ENCODE measurements at regions not wholly inside any gene's neighbourhood (a gene's known extent, or its start where the extent isn't known, plus 50 kb on each side); places are given as distances from the start of the nearest gene placed in this dataset.

GRCh38 chr15:98057453-98057852, 97.0 kb downstream of the ARRDC4 start:
- H3K27ac ChIP-seq (ENCODE audit: low read length), result no peak overlapping the region
- H3K4me3 ChIP-seq (ENCODE audit: low read length), result no peak overlapping the region
- no peak for TF ChIP-seq EZH2phosphoT487 (IDR thresholded peaks at IDR 0.05; ENCODE audit: low read depth)
- TF ChIP-seq CTCF (IDR thresholded peaks at IDR 0.05; ENCODE audit: low read depth, low read length), result no peak
- H3K9ac ChIP-seq (ENCODE audit: low read length), result no peak overlapping the region
- no peaks in the 10 kb centered on the region for H3K79me2 ChIP-seq (ENCODE audit: low read length)
- H3K27me3 ChIP-seq (ENCODE audit: low read depth, low read length), result no peaks in the 10 kb centered on the region
- H3K9me3 ChIP-seq (ENCODE audit: insufficient read depth, low read length), result 0 out of 2 replicates have a peak, but pooled peaks cover 4% of the 10 kb centered on the region
- H4K20me1 ChIP-seq (ENCODE audit: insufficient read depth, low read length), result no peaks in the 10 kb centered on the region
- H2AFZ ChIP-seq (ENCODE audit: low read depth, low read length), result no peak overlapping the region
- H3K4me2 ChIP-seq (ENCODE audit: low read length), result no peak overlapping the region
- no peaks in the 10 kb centered on the region for H3K4me1 ChIP-seq (ENCODE audit: low read length)
- H3K36me3 ChIP-seq (replicated peaks; ENCODE audit: low read depth, low read length), result no peaks in the 10 kb centered on the region

- no peak overlapping the region for H3K27ac ChIP-seq (ENCODE audit: low read length)
- H3K79me2 ChIP-seq (ENCODE audit: low read length), result no peaks in the 10 kb centered on the region
- no peaks in the 10 kb centered on the region for H4K20me1 ChIP-seq (ENCODE audit: insufficient read depth, low read length)
- H3K4me2 ChIP-seq (ENCODE audit: low read length), result no peak overlapping the region
- H3K4me3 ChIP-seq (ENCODE audit: low read length), result no peak overlapping the region
- H3K4me1 ChIP-seq (ENCODE audit: low read length), result no peaks in the 10 kb centered on the region
- no peak for TF ChIP-seq CTCF (IDR thresholded peaks at IDR 0.05; ENCODE audit: low read depth, low read length)
- TF ChIP-seq EZH2phosphoT487 (IDR thresholded peaks at IDR 0.05; ENCODE audit: low read depth), result no peak
- H3K27me3 ChIP-seq (ENCODE audit: low read depth, low read length), result no peaks in the 10 kb centered on the region
- no peak overlapping the region for H2AFZ ChIP-seq (ENCODE audit: low read depth, low read length)
- no peak overlapping the region for H3K9ac ChIP-seq (ENCODE audit: low read length)
- no peaks in the 10 kb centered on the region for H3K36me3 ChIP-seq (replicated peaks; ENCODE audit: low read depth, low read length)
- 0 out of 2 replicates have a peak, but pooled peaks cover 4% of the 10 kb centered on the region for H3K9me3 ChIP-seq (ENCODE audit: insufficient read depth, low read length)
These were observed 102.4 kb downstream of the ARRDC4 start for GRCh38 chr15:98062869-98063268.

- H3K4me3 ChIP-seq (ENCODE audit: low read length), result no peak overlapping the region
- H3K79me2 ChIP-seq (ENCODE audit: low read length), result no peaks in the 10 kb centered on the region
- H2AFZ ChIP-seq (ENCODE audit: low read depth, low read length), result no peak overlapping the region
- no peaks in the 10 kb centered on the region for H3K4me1 ChIP-seq (ENCODE audit: low read length)
- H3K4me2 ChIP-seq (ENCODE audit: low read length), result no peak overlapping the region
- TF ChIP-seq CTCF (IDR thresholded peaks at IDR 0.05; ENCODE audit: low read depth, low read length) (no peak), EZH2phosphoT487 (IDR thresholded peaks at IDR 0.05; ENCODE audit: low read depth) (no peak)
- H3K36me3 ChIP-seq (replicated peaks; ENCODE audit: low read depth, low read length), result no peaks in the 10 kb centered on the region
- H3K27me3 ChIP-seq (ENCODE audit: low read depth, low read length), result no peaks in the 10 kb centered on the region
- H3K9me3 ChIP-seq (ENCODE audit: insufficient read depth, low read length), result 0 out of 2 replicates have a peak, but pooled peaks cover 4% of the 10 kb centered on the region
- no peaks in the 10 kb centered on the region for H4K20me1 ChIP-seq (ENCODE audit: insufficient read depth, low read length)
- no peak overlapping the region for H3K27ac ChIP-seq (ENCODE audit: low read length)
- H3K9ac ChIP-seq (ENCODE audit: low read length), result no peak overlapping the region
These were observed 102.8 kb downstream of the ARRDC4 start for GRCh38 chr15:98063315-98063714.

GRCh38 chr15:98063871-98064270, 103.4 kb downstream of the ARRDC4 start:
- Histone ChIP-seq H3K27ac (ENCODE audit: low read length) (no peak overlapping the region), H3K79me2 (ENCODE audit: low read length) (no peaks in the 10 kb centered on the region), H3K4me2 (ENCODE audit: low read length) (no peak overlapping the region), H3K36me3 (replicated peaks; ENCODE audit: low read depth, low read length) (no peaks in the 10 kb centered on the region), H3K9me3 (ENCODE audit: insufficient read depth, low read length) (no peaks in the 10 kb centered on the region), H3K4me3 (ENCODE audit: low read length) (no peak overlapping the region), H3K27me3 (ENCODE audit: low read depth, low read length) (no peaks in the 10 kb centered on the region), H3K9ac (ENCODE audit: low read length) (no peak overlapping the region), H4K20me1 (ENCODE audit: insufficient read depth, low read length) (no peaks in the 10 kb centered on the region), H2AFZ (ENCODE audit: low read depth, low read length) (no peak overlapping the region), H3K4me1 (ENCODE audit: low read length) (no peaks in the 10 kb centered on the region)
- no peak for TF ChIP-seq EZH2phosphoT487 (IDR thresholded peaks at IDR 0.05; ENCODE audit: low read depth)
- TF ChIP-seq CTCF (IDR thresholded peaks at IDR 0.05; ENCODE audit: low read depth, low read length), result no peak

Data from OCI-LY3 (cell line).